A549 (cell line): ENCODE measurements at regions not wholly inside any gene's neighbourhood (a gene's known extent, or its start where the extent isn't known, plus 50 kb on each side); places are given as distances from the start of the nearest gene placed in this dataset.

Source experiments
- ATAC-seq, 2 experiments: fragments of 200-7000 bp in 1 of 2; fragments of >200 bp in 1 of 2; cut with Nextera tagmentation in 1 of 2; cut with Tn5 transposase in 1 of 2; 3 replicates each; pipeline versions ENCODE4 v1.8.0 to v1.9.1; 2018 to 2020; ENCODE audit warnings: mild to moderate bottlenecking in 1 of 2, moderate library complexity in 1 of 2
- CTCF ChIA-PET: fragments of 300-600 bp; sonication (Branson Sonifier 250); formaldehyde crosslinking; extraction: SDS; loops from one replicate; lab custom pipeline; 2021; ENCODE audit warnings: antibody characterized with exemption, inconsistent platforms; lab: Yijun Ruan, JAX
- POLR2A ChIA-PET: fragments of 350-600 bp; formaldehyde crosslinking; extraction: SDS; loops from one replicate; lab custom pipeline; 2021; ENCODE audit warnings: antibody characterized with exemption, inconsistent platforms; lab: Yijun Ruan, JAX
- DNase-seq, 2 experiments: peaks; one replicate each; pipeline versions ENCODE4 v3.0.0 to v3.0.0-alpha.2; 2011 to 2016; ENCODE audit warnings: low read depth in 1 of 2, low spot score in 1 of 2
- FAIRE-seq: peaks from 2 replicates; lab custom pipeline; 2011; peaks lifted over from hg19 to GRCh38; lab: Jason Lieb, UNC
- H3K27ac ChIP-seq, 2 experiments: fragments of >200 bp; sonication (Bioruptor Twin); formaldehyde crosslinking; 3 replicates each; pipeline ENCODE4 v1.5.1; 2016 to 2017
- H3K4me1 ChIP-seq: fragments of >200 bp; sonication (Bioruptor Twin); formaldehyde crosslinking; 3 replicates; pipeline ENCODE4 v1.6.1; 2016
- H3K4me2 ChIP-seq: fragments of >200 bp; sonication (Bioruptor Twin); formaldehyde crosslinking; 3 replicates; pipeline ENCODE4 v1.6.1; 2016
- H3K4me3 ChIP-seq: fragments of >200 bp; sonication (Bioruptor Twin); formaldehyde crosslinking; 3 replicates; pipeline ENCODE4 v1.5.1; 2016
- H3K9me3 ChIP-seq: fragments of >200 bp; sonication (Bioruptor Twin); formaldehyde crosslinking; 3 replicates; pipeline ENCODE4 v1.6.1; 2016
- CEBPB ChIP-seq, 2 experiments: fragments of >200 bp in 1 of 2; sonication (Bioruptor Twin) in 1 of 2; formaldehyde crosslinking in 1 of 2; IDR thresholded peaks; 2 replicates each; pipeline ENCODE4 v1.6.1; 2012 to 2016
- EHF ChIP-seq: fragments of 250-450 bp; sonication (Bioruptor Pico); IDR thresholded peaks from 2 replicates; pipeline ENCODE4 v1.5.0; 2020; ENCODE audit warnings: mild to moderate bottlenecking
- ELK1 ChIP-seq: fragments of 150-350 bp; IDR thresholded peaks from 2 replicates; pipeline ENCODE4 v1.6.1; 2014; ENCODE audit warnings: low read depth, mild to moderate bottlenecking, low read length
- GATA3 ChIP-seq: IDR thresholded peaks from 2 replicates; pipeline ENCODE4 v1.6.1; 2012; ENCODE audit warnings: borderline replicate concordance
- HDAC2 ChIP-seq: fragments of 200-600 bp; sonication (generic); IDR thresholded peaks from 2 replicates; pipeline ENCODE4 v1.6.1; 2016
- HMGXB4 ChIP-seq: fragments of 250-450 bp; sonication (Bioruptor Pico); IDR thresholded peaks from 2 replicates; pipeline ENCODE4 v1.5.0; 2021; ENCODE audit warnings: mild to moderate bottlenecking, moderate library complexity, borderline replicate concordance
- HOXA7 ChIP-seq: fragments of 250-450 bp; sonication (Bioruptor Pico); IDR thresholded peaks from 2 replicates; pipeline ENCODE4 v1.5.0; 2020; ENCODE audit warnings: mild to moderate bottlenecking, moderate library complexity
- HOXB13 ChIP-seq: fragments of 250-450 bp; sonication (Bioruptor Pico); IDR thresholded peaks from 2 replicates; pipeline ENCODE4 v1.5.0; 2020; ENCODE audit warnings: low read depth, mild to moderate bottlenecking, moderate library complexity
- HOXB5 ChIP-seq: fragments of 250-450 bp; sonication (Bioruptor Pico); IDR thresholded peaks from 2 replicates; pipeline ENCODE4 v1.5.0; 2020; ENCODE audit warnings: mild to moderate bottlenecking, moderate library complexity
- JUNB ChIP-seq: fragments of >200 bp; sonication (Bioruptor Twin); formaldehyde crosslinking; IDR thresholded peaks from 2 replicates; pipeline ENCODE4 v1.6.1; 2016
- KDM1A ChIP-seq: fragments of 200-600 bp; sonication (generic); IDR thresholded peaks from 2 replicates; pipeline ENCODE4 v1.6.1; 2016; ENCODE audit warnings: low read depth, mild to moderate bottlenecking
- KDM5A ChIP-seq: fragments of 200-600 bp; sonication (generic); IDR thresholded peaks from 2 replicates; pipeline ENCODE4 v1.6.1; 2016; ENCODE audit warnings: antibody characterized with exemption, mild to moderate bottlenecking
- MAZ ChIP-seq: fragments of 150-350 bp; IDR thresholded peaks from 2 replicates; pipeline ENCODE4 v1.6.1; 2014; ENCODE audit warnings: antibody characterized with exemption, low read depth, low read length, borderline replicate concordance
- MYC ChIP-seq: IDR thresholded peaks from 2 replicates; pipeline ENCODE4 v1.6.1; 2012; ENCODE audit warnings: mild to moderate bottlenecking, inconsistent platforms, low read length, improper control_type of control experiment, borderline replicate concordance
- PHF8 ChIP-seq: fragments of 200-600 bp; sonication (generic); IDR thresholded peaks from 2 replicates; pipeline ENCODE4 v1.6.1; 2016; ENCODE audit warnings: low read depth, mild to moderate bottlenecking, antibody characterized with exemption, moderate library complexity, borderline replicate concordance
- RAD21 ChIP-seq, 2 experiments: fragments of >200 bp in 1 of 2; sonication (Bioruptor Twin) in 1 of 2; formaldehyde crosslinking in 1 of 2; IDR thresholded peaks in 1 of 2; conservative IDR thresholded peaks in 1 of 2; 2 replicates in 1 of 2; 3 replicates in 1 of 2; pipeline ENCODE4 v1.6.1; 2012 to 2018; ENCODE audit warnings: inconsistent platforms in 1 of 2
- RARB ChIP-seq: fragments of 250-450 bp; sonication (Bioruptor Pico); IDR thresholded peaks from 2 replicates; pipeline ENCODE4 v1.8.0; 2021; ENCODE audit warnings: mild to moderate bottlenecking, moderate library complexity
- REST ChIP-seq: fragments of 200-600 bp; sonication (generic); IDR thresholded peaks from 2 replicates; pipeline ENCODE4 v1.6.1; 2016; ENCODE audit warnings: antibody characterized with exemption, mild to moderate bottlenecking, moderate library complexity
- SMC3 ChIP-seq: fragments of >200 bp; sonication (Bioruptor Twin); formaldehyde crosslinking; IDR thresholded peaks from 3 replicates; pipeline ENCODE4 v1.6.1; 2018; ENCODE audit warnings: inconsistent platforms
- USF2 ChIP-seq: fragments of 450-650 bp; IDR thresholded peaks from 2 replicates; pipeline ENCODE4 v1.6.1; 2014; ENCODE audit warnings: antibody characterized with exemption
- ZSCAN20 ChIP-seq: fragments of 250-450 bp; sonication (Bioruptor Pico); IDR thresholded peaks from 2 replicates; pipeline ENCODE4 v1.8.0; 2022; ENCODE audit warnings: mild to moderate bottlenecking, moderate library complexity
- WGBS: methylation state at CpG from one replicate; pipeline ENCODE4 v1.1.6; 2017; ENCODE audit errors: missing lambda C conversion rate; 5-methylcytosine and 5-hydroxymethylcytosine counted together

- FAIRE-seq, result no peak
- WGBS, result 89% methylated on average over 4 of the region's 4 CpGs
- H3K9me3 ChIP-seq, result no peaks in the 10 kb centered on the region
- POLR2A ChIA-PET, result no interaction called here
- no peak overlapping the region for H3K4me3 ChIP-seq
- TF ChIP-seq RAD21 (conservative IDR thresholded peaks at IDR 0.05 in 1 of 2, IDR thresholded peaks at IDR 0.05 in 1 of 2), result no peak
- TF ChIP-seq CEBPB (IDR thresholded peaks at IDR 0.05), result no peak
- no peak for TF ChIP-seq MAZ
- TF ChIP-seq HOXB5 (CRISPR knock-in tag), result no peak
- no peak for TF ChIP-seq HMGXB4
- no peak for TF ChIP-seq SMC3
- no peak for TF ChIP-seq KDM5A
- TF ChIP-seq HDAC2, result no peak
- TF ChIP-seq ELK1, result no peak
- TF ChIP-seq, all 56 proteins: peak for 0
- no peak for ATAC-seq
- no peak overlapping the region for H3K4me2 ChIP-seq
- no peak for DNase-seq
- CTCF ChIA-PET, result no interaction called here
- no peaks in the 10 kb centered on the region for H3K4me1 ChIP-seq
- no peak overlapping the region for H3K27ac ChIP-seq
Measured at GRCh38 chr6:144510859-144511258, 225.7 kb downstream of the UTRN start.

GRCh38 chr6:144515761-144516160 lies 230.6 kb downstream of the UTRN start:
- Histone ChIP-seq H3K4me1 (no peaks in the 10 kb centered on the region), H3K9me3 (no peaks in the 10 kb centered on the region), H3K4me2 (no peak overlapping the region), H3K27ac (no peak overlapping the region), H3K4me3 (no peak overlapping the region)
- ATAC-seq, result no peak
- POLR2A ChIA-PET, result no interaction called here
- CTCF ChIA-PET, result interaction anchor here (0.6 kb wide), 1 partner anchor 662 kb away, joined by 3 read pairs; no protein-coding TSS in a partner anchor
- TF ChIP-seq HOXB13 (CRISPR knock-in tag) (no peak), PHF8 (no peak), ZSCAN20 (CRISPR knock-in tag) (no peak), HOXA7 (no peak), GATA3 (no peak), JUNB (no peak), KDM1A (no peak), MYC (no peak)
- no peak for DNase-seq
- no peak for FAIRE-seq
- 90% methylated on average over 5 of the region's 5 CpGs for WGBS

- Histone ChIP-seq H3K9me3 (no peaks in the 10 kb centered on the region), H3K4me2 (no peak overlapping the region), H3K4me1 (no peaks in the 10 kb centered on the region), H3K4me3 (no peak overlapping the region)
- FAIRE-seq, result no peak
- POLR2A ChIA-PET, result no interaction called here
- CTCF ChIA-PET, result no interaction called here
- TF ChIP-seq EHF (CRISPR knock-in tag) (no peak), RARB (CRISPR knock-in tag) (no peak), REST (no peak), USF2 (no peak)
- TF ChIP-seq, all 56 proteins: peak for 0
- WGBS, result 85% methylated on average over 4 of the region's 4 CpGs
- H3K27ac ChIP-seq, result no peak overlapping the region
- DNase-seq (no peak), ATAC-seq (no peak)
Measured at GRCh38 chr6:144519426-144519825, 234.3 kb downstream of the UTRN start.
